ENCODE measurements at regions not wholly inside any gene's neighbourhood (a gene's known extent, or its start where the extent isn't known, plus 50 kb on each side); places are given as distances from the start of the nearest gene placed in this dataset.

DNA sequence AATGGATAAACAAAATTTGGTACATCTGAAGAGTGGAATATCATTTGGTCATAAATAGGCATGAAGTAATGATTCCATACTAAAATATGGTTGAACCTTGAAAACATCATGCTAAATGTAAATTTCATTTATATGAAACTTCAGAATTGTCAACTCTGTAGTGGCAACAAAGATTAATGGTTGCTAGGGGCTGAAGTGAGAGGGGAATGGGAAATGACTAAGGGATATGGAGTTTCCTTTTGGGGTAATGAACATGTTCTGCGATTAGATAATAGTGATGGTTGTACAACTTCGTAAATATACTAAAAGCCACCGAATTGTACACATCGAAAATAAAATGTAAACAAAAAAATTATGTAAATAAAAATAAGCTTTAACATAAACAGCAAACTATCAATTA is 384.1 kb upstream of the STEAP1 start:
- no peak overlapping the region for H3K27ac Mint-ChIP-seq (ENCODE audit: unreplicated experiment)
- no peaks in the 10 kb centered on the region for H3K27me3 Mint-ChIP-seq (ENCODE audit: unreplicated experiment)
- H3K9me3 Mint-ChIP-seq (ENCODE audit: low read depth, unreplicated experiment): no peaks in the 10 kb centered on the region
- H3K4me3 Mint-ChIP-seq (ENCODE audit: low read depth, unreplicated experiment): no peak overlapping the region
- BruUV-seq (replicated peaks): no TSS peak
- CTCF ChIA-PET: no interaction called here
- intact Hi-C loops (cut with micrococcal nuclease; ENCODE audit: unreplicated experiment): loop anchor here (10.0 kb wide), 1 partner anchor 345 kb away; no protein-coding TSS in a partner anchor
- no peak for DNase-seq
- H3K36me3 Mint-ChIP-seq (ENCODE audit: insufficient read depth, unreplicated experiment): no peaks in the 10 kb centered on the region
- TF ChIP-seq, protein P1, sequence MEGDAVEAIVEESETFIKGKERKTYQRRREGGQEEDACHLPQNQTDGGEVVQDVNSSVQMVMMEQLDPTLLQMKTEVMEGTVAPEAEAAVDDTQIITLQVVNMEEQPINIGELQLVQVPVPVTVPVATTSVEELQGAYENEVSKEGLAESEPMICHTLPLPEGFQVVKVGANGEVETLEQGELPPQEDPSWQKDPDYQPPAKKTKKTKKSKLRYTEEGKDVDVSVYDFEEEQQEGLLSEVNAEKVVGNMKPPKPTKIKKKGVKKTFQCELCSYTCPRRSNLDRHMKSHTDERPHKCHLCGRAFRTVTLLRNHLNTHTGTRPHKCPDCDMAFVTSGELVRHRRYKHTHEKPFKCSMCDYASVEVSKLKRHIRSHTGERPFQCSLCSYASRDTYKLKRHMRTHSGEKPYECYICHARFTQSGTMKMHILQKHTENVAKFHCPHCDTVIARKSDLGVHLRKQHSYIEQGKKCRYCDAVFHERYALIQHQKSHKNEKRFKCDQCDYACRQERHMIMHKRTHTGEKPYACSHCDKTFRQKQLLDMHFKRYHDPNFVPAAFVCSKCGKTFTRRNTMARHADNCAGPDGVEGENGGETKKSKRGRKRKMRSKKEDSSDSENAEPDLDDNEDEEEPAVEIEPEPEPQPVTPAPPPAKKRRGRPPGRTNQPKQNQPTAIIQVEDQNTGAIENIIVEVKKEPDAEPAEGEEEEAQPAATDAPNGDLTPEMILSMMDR (IDR thresholded peaks at IDR 0.05; ENCODE audit: unreplicated experiment): no peak
- peaks cover 7% of the 10 kb centered on the region for H3K4me1 Mint-ChIP-seq (ENCODE audit: low read depth, unreplicated experiment)

DNA sequence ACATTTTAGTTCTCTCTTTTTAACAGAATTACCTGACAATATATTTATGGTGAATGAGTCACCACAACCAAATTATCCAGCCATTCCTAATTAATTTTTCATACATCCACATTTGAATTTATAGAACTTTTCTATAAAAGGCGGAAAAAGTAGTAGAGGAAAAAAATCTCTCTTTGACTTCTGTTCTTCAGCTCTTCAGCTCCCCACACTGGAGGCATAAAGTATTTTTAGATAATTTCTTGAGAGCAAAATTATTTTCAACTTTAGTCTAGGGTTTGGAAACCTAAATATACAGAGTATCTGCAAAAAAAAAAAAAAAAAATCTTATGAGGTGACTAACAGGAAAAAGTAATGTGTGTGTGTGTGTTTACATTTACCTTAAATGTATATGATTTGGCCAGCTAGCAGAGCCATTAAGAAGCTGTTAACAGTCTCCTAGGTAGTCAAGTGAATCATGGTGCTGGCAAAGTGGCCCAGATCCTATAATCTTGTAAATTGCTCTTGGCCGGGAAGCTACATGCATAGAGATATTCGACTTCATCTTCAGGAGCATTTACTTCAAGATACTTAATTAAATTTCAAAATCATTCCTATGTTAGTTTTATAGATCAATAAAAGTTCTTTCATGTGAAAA is 383.1 kb upstream of the STEAP1 start:
- intact Hi-C loops (cut with micrococcal nuclease; ENCODE audit: unreplicated experiment): loop anchor here (10.0 kb wide), 1 partner anchor 344 kb away; no protein-coding TSS in a partner anchor
- DNase-seq: no peak
- no peaks in the 10 kb centered on the region for H3K36me3 Mint-ChIP-seq (ENCODE audit: insufficient read depth, unreplicated experiment)
- H3K4me1 Mint-ChIP-seq (ENCODE audit: low read depth, unreplicated experiment): peaks cover 16% of the 10 kb centered on the region
- H3K9me3 Mint-ChIP-seq (ENCODE audit: low read depth, unreplicated experiment): no peaks in the 10 kb centered on the region
- TF ChIP-seq, protein P1 (IDR thresholded peaks at IDR 0.05; ENCODE audit: unreplicated experiment): peak; percentile 24
- BruUV-seq (replicated peaks): no TSS peak
- peak overlapping the region; percentile 46 for H3K27ac Mint-ChIP-seq (ENCODE audit: unreplicated experiment)
- CTCF ChIA-PET: interaction anchor here (0.7 kb wide), 3 partner anchors 23 to 69 kb away, joined by 3 to 4 read pairs (median 4); no protein-coding TSS in a partner anchor
- H3K27me3 Mint-ChIP-seq (ENCODE audit: unreplicated experiment): no peaks in the 10 kb centered on the region
- no peak overlapping the region for H3K4me3 Mint-ChIP-seq (ENCODE audit: low read depth, unreplicated experiment)

DNA sequence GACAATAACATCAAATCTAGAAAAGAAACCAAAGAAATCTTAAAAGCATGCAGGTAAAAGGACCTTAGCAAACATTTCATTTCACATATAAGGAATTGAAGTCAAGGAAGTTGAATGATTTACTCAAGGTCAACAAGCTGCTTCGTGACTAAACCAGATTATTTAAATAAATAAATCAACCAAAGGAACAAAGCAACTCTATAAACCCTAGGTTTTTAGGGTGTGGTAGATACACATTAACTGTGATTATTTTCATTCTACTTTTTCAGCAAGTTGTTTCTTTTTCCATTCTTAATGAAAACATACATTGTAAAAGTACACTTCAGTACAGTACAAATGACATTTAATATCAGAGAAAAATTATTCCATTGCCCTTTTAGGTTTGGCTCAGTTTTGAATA is 382.0 kb upstream of the STEAP1 start:
- TF ChIP-seq, protein P1 (IDR thresholded peaks at IDR 0.05; ENCODE audit: unreplicated experiment): no peak
- intact Hi-C loops (cut with micrococcal nuclease; ENCODE audit: unreplicated experiment): loop anchor here (10.0 kb wide), 1 partner anchor 343 kb away; no protein-coding TSS in a partner anchor
- no peaks in the 10 kb centered on the region for H3K27me3 Mint-ChIP-seq (ENCODE audit: unreplicated experiment)
- H3K36me3 Mint-ChIP-seq (ENCODE audit: insufficient read depth, unreplicated experiment): no peaks in the 10 kb centered on the region
- no peaks in the 10 kb centered on the region for H3K9me3 Mint-ChIP-seq (ENCODE audit: low read depth, unreplicated experiment)
- CTCF ChIA-PET: no interaction called here
- H3K27ac Mint-ChIP-seq (ENCODE audit: unreplicated experiment): no peak overlapping the region
- no TSS peak for BruUV-seq (replicated peaks)
- H3K4me3 Mint-ChIP-seq (ENCODE audit: low read depth, unreplicated experiment): no peak overlapping the region
- no peak for DNase-seq
- peaks cover 16% of the 10 kb centered on the region for H3K4me1 Mint-ChIP-seq (ENCODE audit: low read depth, unreplicated experiment)

DNA sequence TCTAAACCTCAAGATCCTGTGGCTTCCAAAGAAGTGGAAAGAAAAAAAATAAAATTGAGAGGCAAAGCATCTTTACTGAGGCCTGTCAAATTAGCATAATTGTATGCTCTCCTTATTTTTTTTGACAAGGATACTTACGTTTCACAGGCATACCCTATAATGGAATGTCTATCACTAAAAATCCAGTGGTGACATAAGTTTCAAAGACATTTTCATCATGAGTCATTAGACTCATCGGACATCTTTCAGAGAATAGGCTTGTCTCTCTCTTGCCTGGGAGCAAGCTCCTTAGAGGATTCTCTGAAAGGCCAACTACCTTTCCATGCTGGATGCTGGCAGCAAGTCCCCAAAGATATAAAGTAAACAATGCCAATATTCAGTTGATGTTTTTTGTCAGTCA is 380.7 kb upstream of the STEAP1 start:
- intact Hi-C loops (cut with micrococcal nuclease; ENCODE audit: unreplicated experiment): loop anchor here (10.0 kb wide), 1 partner anchor 341 kb away; no protein-coding TSS in a partner anchor
- TF ChIP-seq, protein P1 (IDR thresholded peaks at IDR 0.05; ENCODE audit: unreplicated experiment): no peak

More for the DNA sequence above, 380.7 kb upstream of the STEAP1 start:
- Mint-ChIP-seq H3K27me3 (ENCODE audit: unreplicated experiment) (no peaks in the 10 kb centered on the region), H3K9me3 (ENCODE audit: low read depth, unreplicated experiment) (no peaks in the 10 kb centered on the region), H3K4me3 (ENCODE audit: low read depth, unreplicated experiment) (no peak overlapping the region), H3K27ac (ENCODE audit: unreplicated experiment) (no peak overlapping the region), H3K4me1 (ENCODE audit: low read depth, unreplicated experiment) (peaks cover 16% of the 10 kb centered on the region), H3K36me3 (ENCODE audit: insufficient read depth, unreplicated experiment) (no peaks in the 10 kb centered on the region)
- CTCF ChIA-PET: no interaction called here
- no TSS peak for BruUV-seq (replicated peaks)
- DNase-seq: no peak
